Karpas-422 (cell line): ENCODE measurements at regions not wholly inside any gene's neighbourhood (a gene's known extent, or its start where the extent isn't known, plus 50 kb on each side); places are given as distances from the start of the nearest gene placed in this dataset.

Experiments used
- DNase-seq: peaks from one replicate; pipeline ENCODE4 v3.0.0-alpha.2; 2015
- H2AFZ ChIP-seq: fragments of 200-600 bp; sonication (generic); 2 replicates; pipeline ENCODE4 v1.6.1; 2014; ENCODE audit warnings: antibody characterized with exemption, low read length, mixed read lengths
- H3K27ac ChIP-seq: fragments of 200-600 bp; sonication (generic); 2 replicates; pipeline ENCODE4 v1.5.1; 2014; ENCODE audit warnings: mild to moderate bottlenecking, low read length, moderate library complexity
- H3K27me3 ChIP-seq: fragments of 200-600 bp; sonication (generic); 2 replicates; pipeline ENCODE4 v1.6.1; 2014; ENCODE audit warnings: low read length, mixed read lengths
- H3K36me3 ChIP-seq: fragments of 200-600 bp; sonication (generic); 2 replicates; pipeline ENCODE4 v1.6.1; 2014; ENCODE audit warnings: low read length, mixed read lengths; ENCODE audit not compliant: insufficient read depth
- H3K4me1 ChIP-seq: fragments of 200-600 bp; sonication (generic); 2 replicates; pipeline ENCODE4 v1.6.1; 2014; ENCODE audit warnings: mild to moderate bottlenecking, low read length, mixed read lengths
- H3K4me2 ChIP-seq: fragments of 200-600 bp; sonication (generic); 2 replicates; pipeline ENCODE4 v1.6.1; 2014; ENCODE audit warnings: low read length, low read depth, mild to moderate bottlenecking; ENCODE audit not compliant: poor library complexity, severe bottlenecking
- H3K4me3 ChIP-seq: fragments of 200-600 bp; sonication (generic); 2 replicates; pipeline ENCODE4 v1.5.1; 2014; ENCODE audit warnings: mild to moderate bottlenecking, antibody characterized with exemption, low read length, mixed read lengths
- H3K79me2 ChIP-seq: fragments of 200-600 bp; sonication (generic); 2 replicates; pipeline ENCODE4 v1.6.1; 2014; ENCODE audit warnings: mild to moderate bottlenecking, low read length, mixed read lengths
- H3K9ac ChIP-seq: fragments of 200-600 bp; sonication (generic); 2 replicates; pipeline ENCODE4 v1.6.0; 2014; ENCODE audit warnings: low read length
- H3K9me2 ChIP-seq: fragments of 200-600 bp; sonication (generic), shearing (Covaris generic); replicated peaks from 2 replicates; pipeline ENCODE4 v1.6.0; 2014; ENCODE audit warnings: mild to moderate bottlenecking, low read length, moderate library complexity; ENCODE audit not compliant: insufficient read depth
- H3K9me3 ChIP-seq: fragments of 300-700, 200-600 bp; sonication (generic); 2 replicates; pipeline ENCODE4 v1.6.1; 2014; ENCODE audit warnings: low read length, mixed read lengths
- H4K20me1 ChIP-seq: fragments of 200-600 bp; sonication (generic); 2 replicates; pipeline ENCODE4 v1.6.1; 2014; ENCODE audit warnings: mild to moderate bottlenecking, antibody characterized with exemption, low read length, low read depth; ENCODE audit not compliant: insufficient read depth

GRCh38 chr4:8756816-8757215 lies 114.8 kb downstream of the HMX1 start:
- DNase-seq: no peak
- H3K9me3 ChIP-seq: peaks cover 2% of the 10 kb centered on the region; the same call in 1 of the 2 replicates
- H3K9me2 ChIP-seq: no peaks in the 10 kb centered on the region
- no peaks in the 10 kb centered on the region for H3K27me3 ChIP-seq
- H3K4me2 ChIP-seq: no peak overlapping the region
- no peaks in the 10 kb centered on the region for H3K4me1 ChIP-seq
- no peaks in the 10 kb centered on the region for H4K20me1 ChIP-seq
- no peak overlapping the region for H2AFZ ChIP-seq
- no peaks in the 10 kb centered on the region for H3K79me2 ChIP-seq
- no peaks in the 10 kb centered on the region for H3K36me3 ChIP-seq
- H3K27ac ChIP-seq: no peak overlapping the region
- H3K9ac ChIP-seq: no peak overlapping the region
- H3K4me3 ChIP-seq: no peak overlapping the region

GRCh38 chr4:8754634-8755589 lies 116.7 kb downstream of the HMX1 start:
- H3K4me3 ChIP-seq: no peak overlapping the region
- H3K27ac ChIP-seq: no peak overlapping the region
- no peaks in the 10 kb centered on the region for H3K36me3 ChIP-seq
- DNase-seq: no peak
- no peaks in the 10 kb centered on the region for H4K20me1 ChIP-seq
- H3K4me2 ChIP-seq: no peak overlapping the region
- no peaks in the 10 kb centered on the region for H3K9me2 ChIP-seq
- H3K79me2 ChIP-seq: no peaks in the 10 kb centered on the region
- H3K27me3 ChIP-seq: no peaks in the 10 kb centered on the region
- H2AFZ ChIP-seq: no peak overlapping the region
- no peaks in the 10 kb centered on the region for H3K4me1 ChIP-seq
- H3K9ac ChIP-seq: no peak overlapping the region
- peaks cover 2% of the 10 kb centered on the region; the same call in 1 of the 2 replicates for H3K9me3 ChIP-seq

GRCh38 chr4:8748236-8748575 lies 123.4 kb downstream of the HMX1 start:
- no peak for DNase-seq
- H3K79me2 ChIP-seq: no peaks in the 10 kb centered on the region
- no peaks in the 10 kb centered on the region for H4K20me1 ChIP-seq
- no peaks in the 10 kb centered on the region for H3K4me1 ChIP-seq
- H3K9ac ChIP-seq: no peak overlapping the region
- H3K4me3 ChIP-seq: no peak overlapping the region
- no peaks in the 10 kb centered on the region for H3K9me3 ChIP-seq
- no peaks in the 10 kb centered on the region for H3K9me2 ChIP-seq
- H3K27ac ChIP-seq: no peak overlapping the region
- H3K27me3 ChIP-seq: no peaks in the 10 kb centered on the region
- H3K36me3 ChIP-seq: no peaks in the 10 kb centered on the region
- no peak overlapping the region for H3K4me2 ChIP-seq
- H2AFZ ChIP-seq: no peak overlapping the region

GRCh38 chr4:8747467-8748235 lies 124.0 kb downstream of the HMX1 start:
- no peaks in the 10 kb centered on the region for H3K79me2 ChIP-seq
- DNase-seq: no peak
- H2AFZ ChIP-seq: no peak overlapping the region
- no peaks in the 10 kb centered on the region for H3K27me3 ChIP-seq
- no peaks in the 10 kb centered on the region for H3K4me1 ChIP-seq
- H4K20me1 ChIP-seq: no peaks in the 10 kb centered on the region
- H3K9ac ChIP-seq: no peak overlapping the region
- H3K4me3 ChIP-seq: no peak overlapping the region
- H3K36me3 ChIP-seq: no peaks in the 10 kb centered on the region
- no peaks in the 10 kb centered on the region for H3K9me3 ChIP-seq
- no peak overlapping the region for H3K4me2 ChIP-seq
- no peaks in the 10 kb centered on the region for H3K9me2 ChIP-seq
- H3K27ac ChIP-seq: no peak overlapping the region

GRCh38 chr4:8746523-8747466 lies 124.8 kb downstream of the HMX1 start:
- Histone ChIP-seq H3K9ac (no peak overlapping the region), H3K36me3 (no peaks in the 10 kb centered on the region), H3K4me2 (no peak overlapping the region), H3K27me3 (no peaks in the 10 kb centered on the region), H3K9me2 (no peaks in the 10 kb centered on the region), H2AFZ (no peak overlapping the region), H3K4me3 (no peak overlapping the region), H3K27ac (no peak overlapping the region), H4K20me1 (no peaks in the 10 kb centered on the region), H3K9me3 (no peaks in the 10 kb centered on the region), H3K79me2 (no peaks in the 10 kb centered on the region), H3K4me1 (no peaks in the 10 kb centered on the region)
- DNase-seq: no peak

- H2AFZ ChIP-seq: no peak overlapping the region
- H4K20me1 ChIP-seq: no peaks in the 10 kb centered on the region
- no peaks in the 10 kb centered on the region for H3K4me1 ChIP-seq
- H3K36me3 ChIP-seq: no peaks in the 10 kb centered on the region
- no peak for DNase-seq
- no peak overlapping the region for H3K27ac ChIP-seq
- H3K4me2 ChIP-seq: no peak overlapping the region
- no peak overlapping the region for H3K4me3 ChIP-seq
- H3K9ac ChIP-seq: no peak overlapping the region
- H3K27me3 ChIP-seq: no peaks in the 10 kb centered on the region
- no peaks in the 10 kb centered on the region for H3K9me2 ChIP-seq
- H3K9me3 ChIP-seq: no peaks in the 10 kb centered on the region
- no peaks in the 10 kb centered on the region for H3K79me2 ChIP-seq
Measured at GRCh38 chr4:8745826-8746225, 125.8 kb downstream of the HMX1 start.

GRCh38 chr4:8745005-8745790 lies 126.4 kb downstream of the HMX1 start:
- Histone ChIP-seq H3K4me1 (no peaks in the 10 kb centered on the region), H3K79me2 (no peaks in the 10 kb centered on the region), H2AFZ (no peak overlapping the region), H3K4me3 (no peak overlapping the region), H3K36me3 (no peaks in the 10 kb centered on the region), H3K9me3 (no peaks in the 10 kb centered on the region), H3K4me2 (no peak overlapping the region), H3K9me2 (no peaks in the 10 kb centered on the region), H3K27ac (no peak overlapping the region), H3K9ac (no peak overlapping the region), H3K27me3 (no peaks in the 10 kb centered on the region), H4K20me1 (no peaks in the 10 kb centered on the region)
- no peak for DNase-seq
